ENCODE measurements at regions not wholly inside any gene's neighbourhood (a gene's known extent, or its start where the extent isn't known, plus 50 kb on each side); places are given as distances from the start of the nearest gene placed in this dataset.

GRCh38 chr20:59403962-59404314 is 103.5 kb downstream of the EDN3 start:
- no peak for DNase-seq

GRCh38 chr20:59404749-59405148 is 104.3 kb downstream of the EDN3 start:
- DNase-seq, result no peak

- no peak for DNase-seq
Observed at GRCh38 chr20:59405226-59406200, 105.1 kb downstream of the EDN3 start.

- DNase-seq, result no peak
Observed at GRCh38 chr20:59406446-59406845, 106.0 kb downstream of the EDN3 start.

GRCh38 chr20:59411170-59411569 is 110.8 kb downstream of the EDN3 start:
- DNase-seq, result no peak

- DNase-seq, result no peak
Observed at GRCh38 chr20:59411589-59411988, 111.2 kb downstream of the EDN3 start.

- no peak for DNase-seq
Observed at GRCh38 chr20:59412181-59412580, 111.8 kb downstream of the EDN3 start.

- DNase-seq, result no peak
Observed at GRCh38 chr20:59412875-59413284, 112.5 kb downstream of the EDN3 start.

- no peak for DNase-seq
Observed at GRCh38 chr20:59413326-59413865, 113.0 kb downstream of the EDN3 start.

GRCh38 chr20:59414936-59415623 is 114.7 kb downstream of the EDN3 start:
- no peak for DNase-seq

- DNase-seq, result no peak
Observed at GRCh38 chr20:59416916-59417315, 116.5 kb downstream of the EDN3 start.

GRCh38 chr20:59421089-59421488 is 120.7 kb downstream of the EDN3 start:
- no peak for DNase-seq

GRCh38 chr20:59421920-59422637 is 121.7 kb downstream of the EDN3 start:
- DNase-seq, result no peak

GRCh38 chr20:59422872-59423544 is 122.6 kb downstream of the EDN3 start:
- no peak for DNase-seq

GRCh38 chr20:59424976-59425375 is 124.6 kb downstream of the EDN3 start:
- DNase-seq, result no peak

- no peak for DNase-seq
Observed at GRCh38 chr20:59425572-59425971, 125.2 kb downstream of the EDN3 start.

GRCh38 chr20:59428006-59428405 is 127.6 kb downstream of the EDN3 start:
- DNase-seq, result no peak

- DNase-seq, result no peak
Observed at GRCh38 chr20:59428441-59429205, 128.2 kb downstream of the EDN3 start.

- DNase-seq, result no peak
Observed at GRCh38 chr20:59429396-59429795, 129.0 kb downstream of the EDN3 start.

GRCh38 chr20:59431014-59431413 is 130.6 kb downstream of the EDN3 start:
- DNase-seq, result no peak

GRCh38 chr20:59434960-59435359 is 134.5 kb downstream of the EDN3 start:
- no peak for DNase-seq

- DNase-seq, result no peak
Observed at GRCh38 chr20:59435518-59435917, 135.1 kb downstream of the EDN3 start.
